SK-N-SH treated with all-trans-retinoic acid at 6 μM for 48 hours (cell line): ENCODE measurements at regions not wholly inside any gene's neighbourhood (a gene's known extent, or its start where the extent isn't known, plus 50 kb on each side); places are given as distances from the start of the nearest gene placed in this dataset.

ENCODE experiments used
- ATAC-seq: fragments of 200-7000 bp; cut with Tn5 transposase; 3 replicates; pipeline ENCODE4 v1.9.1; 2020; ENCODE audit warnings: mild to moderate bottlenecking, moderate library complexity
- ARNTL ChIP-seq: fragments of 450-650 bp; formaldehyde crosslinking; IDR thresholded peaks from 2 replicates; pipeline ENCODE4 v1.5.0; 2020; ENCODE audit warnings: low read depth, mild to moderate bottlenecking, moderate library complexity, borderline replicate concordance
- BACH2 ChIP-seq: fragments of 250-450 bp; sonication (Bioruptor Pico); IDR thresholded peaks from 2 replicates; pipeline ENCODE4 v1.9.0; 2021; ENCODE audit warnings: mild to moderate bottlenecking, borderline replicate concordance
- CREB5 ChIP-seq: fragments of 250-450 bp; sonication (Bioruptor Pico); IDR thresholded peaks from 2 replicates; pipeline ENCODE4 v1.5.1; 2020; ENCODE audit warnings: low read depth, mild to moderate bottlenecking, moderate library complexity
- CSRNP3 ChIP-seq: fragments of 250-450 bp; sonication (Bioruptor Pico); IDR thresholded peaks from 2 replicates; pipeline ENCODE4 v1.5.1; 2021; ENCODE audit warnings: mild to moderate bottlenecking, moderate library complexity
- ESRRG ChIP-seq: fragments of 250-450 bp; sonication (Bioruptor Pico); IDR thresholded peaks from 2 replicates; pipeline ENCODE4 v1.6.1; 2021; ENCODE audit warnings: mild to moderate bottlenecking
- GLIS3 ChIP-seq: fragments of 250-450 bp; sonication (Bioruptor Pico); IDR thresholded peaks from 2 replicates; pipeline ENCODE4 v1.5.0; 2020; ENCODE audit warnings: mild to moderate bottlenecking, moderate library complexity
- ISL1 ChIP-seq: fragments of 250-450 bp; sonication (Bioruptor Pico); IDR thresholded peaks from 2 replicates; pipeline ENCODE4 v2.1.2; 2022; ENCODE audit warnings: mild to moderate bottlenecking, moderate library complexity
- OSR1 ChIP-seq: fragments of 250-450 bp; sonication (Bioruptor Pico); IDR thresholded peaks from 2 replicates; pipeline ENCODE4 v1.8.0; 2022; ENCODE audit warnings: moderate library complexity, mild to moderate bottlenecking, inconsistent platforms
- PATZ1 ChIP-seq: fragments of 250-450 bp; sonication (Bioruptor Pico); IDR thresholded peaks from 2 replicates; pipeline ENCODE4 v1.8.0; 2020; ENCODE audit warnings: mild to moderate bottlenecking, moderate library complexity, borderline replicate concordance
- POU6F1 ChIP-seq: fragments of 250-450 bp; sonication (Bioruptor Pico); IDR thresholded peaks from 2 replicates; pipeline ENCODE4 v1.8.0; 2021; ENCODE audit warnings: low read depth, mild to moderate bottlenecking, moderate library complexity, borderline replicate concordance
- PPARA ChIP-seq: fragments of 250-450 bp; sonication (Bioruptor Pico); IDR thresholded peaks from 2 replicates; pipeline ENCODE4 v1.5.0; 2020; ENCODE audit warnings: mild to moderate bottlenecking, borderline replicate concordance
- RARB ChIP-seq: fragments of 250-450 bp; sonication (Bioruptor Pico); IDR thresholded peaks from 2 replicates; pipeline ENCODE4 v1.8.0; 2021; ENCODE audit warnings: mild to moderate bottlenecking, moderate library complexity
- TCF4 ChIP-seq: fragments of 250-450 bp; sonication (Bioruptor Pico); IDR thresholded peaks from 2 replicates; pipeline ENCODE4 v1.8.0; 2021; ENCODE audit warnings: mild to moderate bottlenecking, moderate library complexity, borderline replicate concordance
- TOX ChIP-seq: fragments of 250-450 bp; sonication (Bioruptor Pico); IDR thresholded peaks from 2 replicates; pipeline ENCODE4 v1.8.0; 2021; ENCODE audit warnings: mild to moderate bottlenecking, moderate library complexity, borderline replicate concordance
- TSHZ2 ChIP-seq: fragments of 250-450 bp; sonication (Bioruptor Pico); IDR thresholded peaks from 2 replicates; pipeline ENCODE4 v1.5.0; 2020; ENCODE audit warnings: mild to moderate bottlenecking, moderate library complexity
- ZFP3 ChIP-seq: fragments of 250-450 bp; sonication (Bioruptor Pico); IDR thresholded peaks from 2 replicates; pipeline ENCODE4 v1.5.0; 2020; ENCODE audit warnings: mild to moderate bottlenecking, moderate library complexity
- ZFP30 ChIP-seq: fragments of 450-650 bp; formaldehyde crosslinking; IDR thresholded peaks from 2 replicates; pipeline ENCODE4 v1.5.0; 2022; ENCODE audit warnings: mild to moderate bottlenecking, moderate library complexity
- ZNF565 ChIP-seq: fragments of 450-650 bp; formaldehyde crosslinking; conservative IDR thresholded peaks from 2 replicates; pipeline ENCODE4 v1.5.0; 2020; ENCODE audit warnings: low read depth, mild to moderate bottlenecking, moderate library complexity
- ZNF70 ChIP-seq: fragments of 450-650 bp; formaldehyde crosslinking; IDR thresholded peaks from 2 replicates; pipeline ENCODE4 v1.5.0; 2020; ENCODE audit warnings: mild to moderate bottlenecking, moderate library complexity
- ZNF8 ChIP-seq: fragments of 450-650 bp; formaldehyde crosslinking; IDR thresholded peaks from 2 replicates; pipeline ENCODE4 v1.5.0; 2020; ENCODE audit warnings: mild to moderate bottlenecking, moderate library complexity

- no peak for TF ChIP-seq OSR1 (CRISPR knock-in tag)
- TF ChIP-seq CSRNP3 = no peak
- no peak for TF ChIP-seq GLIS3
- TF ChIP-seq ZFP3 (CRISPR knock-in tag) = no peak
- no peak for TF ChIP-seq POU6F1 (CRISPR knock-in tag)
- TF ChIP-seq ARNTL (CRISPR knock-in tag) = no peak
- TF ChIP-seq TSHZ2 (CRISPR knock-in tag) = no peak
- TF ChIP-seq PPARA = no peak
- TF ChIP-seq TOX = no peak
- TF ChIP-seq ZNF565 (CRISPR knock-in tag) = no peak
- TF ChIP-seq ZNF8 (CRISPR knock-in tag) = no peak
- no peak for TF ChIP-seq BACH2 (CRISPR knock-in tag)
- no peak for TF ChIP-seq RARB (CRISPR knock-in tag)
- TF ChIP-seq ESRRG (CRISPR knock-in tag) = no peak
- no peak for TF ChIP-seq PATZ1 (CRISPR knock-in tag)
- TF ChIP-seq ZNF70 = no peak
- no peak for TF ChIP-seq CREB5 (CRISPR knock-in tag)
- TF ChIP-seq ZFP30 (CRISPR knock-in tag) = no peak
- no peak for TF ChIP-seq ISL1 (CRISPR knock-in tag)
- no peak for TF ChIP-seq TCF4 (CRISPR knock-in tag)
- ATAC-seq = no peak
Measured at GRCh38 chr4:178320003-178320402, 877.8 kb upstream of the AGA start.

- no peak for ATAC-seq
- no peak for TF ChIP-seq PATZ1 (CRISPR knock-in tag)
Measured at GRCh38 chr4:178322524-178323183, 880.4 kb upstream of the AGA start.
